DOHH2 (cell line): ENCODE measurements at regions not wholly inside any gene's neighbourhood (a gene's known extent, or its start where the extent isn't known, plus 50 kb on each side); places are given as distances from the start of the nearest gene placed in this dataset.

Source experiments
- CTCF ChIP-seq: fragments of 200-600 bp; sonication (generic); IDR thresholded peaks from one replicate; pipeline ENCODE4 v1.5.1; 2014; ENCODE audit warnings: antibody characterized with exemption, mild to moderate bottlenecking, low read depth, low read length; ENCODE audit not compliant: poor library complexity, severe bottlenecking
- EZH2phosphoT487 ChIP-seq: fragments of 200-600 bp; sonication (generic); IDR thresholded peaks from 2 replicates; pipeline ENCODE4 v1.6.1; 2017; ENCODE audit warnings: borderline replicate concordance, mild to moderate bottlenecking, antibody characterized with exemption, low read length, moderate library complexity, mixed read lengths

GRCh38 chr11:15870911-15871310 lies 485.4 kb downstream of the SOX6 start:
- TF ChIP-seq CTCF (no peak), EZH2phosphoT487 (no peak)
